ENCODE measurements at regions not wholly inside any gene's neighbourhood (a gene's known extent, or its start where the extent isn't known, plus 50 kb on each side); places are given as distances from the start of the nearest gene placed in this dataset.
"Not testable (repeated sequence)": the region's sequence is repeated elsewhere in the genome, so short reads cannot be mapped to it uniquely, and the experiment has no call there.

DNA sequence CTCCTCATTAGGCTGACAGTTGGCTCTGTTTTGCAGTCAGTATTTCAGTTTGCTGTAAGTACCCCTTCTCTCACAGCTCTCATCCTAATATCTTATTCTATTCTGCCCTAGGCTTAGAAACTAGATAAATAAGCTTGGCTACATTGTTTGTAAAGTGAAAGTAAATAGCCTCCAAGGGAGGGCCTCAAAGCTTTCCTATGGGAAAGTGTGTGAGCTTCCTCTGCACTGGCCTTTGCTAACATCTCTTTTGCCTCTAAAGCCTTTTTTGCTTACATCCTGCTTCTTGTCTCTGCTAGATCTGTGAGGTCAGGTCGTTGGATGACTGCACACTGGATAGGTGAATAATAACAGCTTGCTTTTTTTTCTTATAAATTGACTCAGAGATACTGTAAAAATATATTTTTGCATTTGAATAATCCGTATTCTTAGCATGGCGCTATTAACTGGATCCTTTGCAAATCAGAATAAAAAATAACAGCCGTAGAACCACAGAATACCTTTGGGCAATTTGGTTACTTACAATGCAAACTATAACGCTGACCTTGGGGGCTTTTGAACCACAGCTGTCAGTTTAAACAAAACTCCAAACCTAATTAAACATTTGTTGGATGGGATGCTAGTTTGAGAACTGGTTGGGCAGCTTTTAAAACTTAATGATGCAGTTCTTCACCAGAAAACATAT is 55.1 kb downstream of the TTC6 start:
- DNase-seq (ENCODE audit: low spot score) = no peak

GRCh38 chr14:37652042-37652441 is 56.6 kb downstream of the TTC6 start:
- no peak for DNase-seq (ENCODE audit: low spot score)

DNA sequence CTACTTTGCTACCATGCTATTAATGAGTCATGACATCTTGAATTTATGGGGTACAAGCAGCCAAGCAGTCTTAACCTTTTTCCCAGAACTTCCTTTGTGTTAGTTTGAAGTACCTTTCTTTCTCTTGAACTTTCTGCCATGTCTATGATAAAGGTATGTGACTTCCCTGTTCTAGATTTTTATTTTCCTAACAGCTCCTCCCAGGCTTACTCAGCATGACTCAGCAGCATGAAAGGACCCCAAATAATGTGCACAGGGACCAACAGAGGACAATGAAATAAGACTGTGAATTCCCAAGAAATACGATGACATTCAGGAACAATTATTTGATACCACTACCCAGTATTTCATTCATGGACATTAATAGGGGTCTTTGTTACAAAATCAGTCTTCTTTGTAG is 60.0 kb downstream of the TTC6 start:
- no peak for DNase-seq (ENCODE audit: low spot score)

DNA sequence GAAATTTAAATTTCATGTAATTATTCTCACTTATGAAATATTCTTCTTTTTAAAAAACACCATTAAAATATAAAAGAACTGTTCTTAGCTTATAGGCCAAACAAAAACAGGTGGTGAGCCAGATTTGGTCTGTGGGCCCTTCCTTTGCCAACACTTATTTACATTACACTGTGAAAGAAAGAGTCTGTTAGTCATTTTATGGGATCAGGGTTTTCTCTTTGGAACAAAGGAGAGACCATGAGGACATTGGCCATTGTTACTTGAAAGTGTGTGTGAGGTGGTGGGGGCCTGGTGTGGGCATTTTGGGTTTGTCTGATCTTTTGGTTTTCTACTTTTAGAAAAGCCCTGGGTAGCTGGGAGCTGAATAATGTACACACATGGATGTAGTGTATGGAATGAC is 62.7 kb downstream of the TTC6 start:
- no peak for DNase-seq (ENCODE audit: low spot score)

DNA sequence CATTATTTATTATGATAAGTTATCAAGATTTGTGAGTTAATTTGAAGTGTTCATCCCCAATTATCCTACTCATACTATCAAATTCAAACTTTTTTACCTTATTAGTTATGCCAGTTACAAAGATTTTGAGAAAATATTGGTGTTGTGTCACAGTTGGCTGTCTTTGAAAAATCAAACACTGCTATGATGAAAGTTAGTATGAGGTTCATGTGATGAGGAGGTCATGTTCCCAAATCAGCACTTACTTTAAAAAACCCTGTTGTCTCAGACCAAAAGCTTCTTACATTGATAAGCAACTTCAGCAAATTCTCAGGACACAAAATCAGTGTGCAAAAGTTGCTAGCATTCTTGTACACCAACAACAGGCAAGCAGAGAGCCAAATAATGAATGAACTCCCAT is 68.1 kb downstream of the TTC6 start:
- no peak for DNase-seq (ENCODE audit: low spot score)

DNA sequence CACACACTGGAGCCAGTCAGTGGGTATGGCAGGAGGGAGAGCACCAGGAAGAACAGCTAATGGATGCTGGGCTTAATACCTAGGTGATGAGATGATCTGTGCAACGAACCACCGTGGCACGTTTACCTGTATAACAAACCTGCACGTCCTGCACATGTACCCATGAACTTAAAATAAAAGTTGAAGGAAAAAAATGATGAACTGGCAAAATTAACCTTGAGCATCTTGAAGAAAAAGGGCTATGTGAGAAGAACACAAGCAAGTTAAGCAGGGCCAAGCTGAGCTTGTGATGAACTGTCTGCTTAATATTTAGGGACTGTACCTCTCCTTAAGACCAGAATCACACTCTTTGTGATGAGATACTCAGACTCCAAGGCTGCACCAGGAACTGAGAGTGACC is 70.0 kb downstream of the TTC6 start:
- no peak for DNase-seq (ENCODE audit: low spot score)

DNA sequence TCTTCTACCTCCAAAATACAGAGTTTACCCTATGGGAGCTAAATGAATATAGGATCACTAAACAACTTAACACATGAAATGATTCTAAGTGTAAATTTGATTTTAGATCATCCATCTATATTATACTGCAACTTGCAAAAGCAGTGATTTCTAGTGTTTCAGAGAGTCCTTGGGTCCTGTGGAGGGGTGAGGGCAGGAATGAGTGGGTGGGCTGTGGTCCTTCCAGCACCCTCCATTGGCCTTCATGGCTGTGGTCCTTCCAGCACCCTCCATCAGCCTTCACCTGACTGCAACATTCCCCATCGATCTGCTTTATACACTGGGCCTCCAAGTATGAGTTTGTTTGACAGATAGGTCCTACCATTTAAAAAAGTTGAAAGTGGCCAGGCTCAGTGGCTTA is 70.5 kb downstream of the TTC6 start:
- no peak for DNase-seq (ENCODE audit: low spot score)

DNA sequence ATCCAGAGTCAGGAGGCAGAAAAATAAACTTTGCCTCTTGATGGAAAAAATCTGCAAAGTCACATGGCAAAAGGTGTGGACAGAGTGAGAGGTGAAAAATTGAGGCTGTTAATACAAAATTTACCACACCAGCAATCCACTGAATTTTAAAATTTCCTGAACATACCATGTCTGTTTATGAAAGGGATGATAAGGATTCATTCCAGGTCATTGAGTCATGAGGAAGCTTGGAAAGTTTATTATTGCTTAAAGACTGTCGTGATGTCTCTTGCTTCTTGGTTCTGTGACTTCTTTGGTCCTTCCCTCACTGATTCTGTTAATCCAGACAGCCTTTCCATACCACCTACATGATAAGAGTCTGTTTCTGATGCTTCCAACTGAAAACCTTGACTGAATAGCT is 73.2 kb downstream of the TTC6 start:
- DNase-seq (ENCODE audit: low spot score) = no peak

DNA sequence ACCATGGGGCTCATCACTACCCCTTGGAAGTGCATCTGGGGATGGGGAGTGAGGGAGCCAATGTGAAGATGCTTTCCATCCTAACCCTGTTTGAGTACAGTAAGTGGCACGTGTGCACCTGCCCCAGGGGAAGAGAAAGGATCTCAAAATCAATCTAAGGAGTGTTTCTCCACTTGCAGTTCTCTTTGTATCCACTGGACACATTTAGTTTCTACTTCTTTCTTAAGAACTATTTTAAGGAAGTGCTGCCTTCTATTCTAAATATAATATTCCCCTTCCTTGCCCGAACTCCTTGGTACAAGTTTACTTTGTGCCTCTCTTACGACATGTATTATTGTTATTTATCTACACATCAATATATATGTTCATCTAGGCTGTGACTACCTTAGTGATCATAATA is 73.8 kb downstream of the TTC6 start:
- DNase-seq (ENCODE audit: low spot score) = no peak

DNA sequence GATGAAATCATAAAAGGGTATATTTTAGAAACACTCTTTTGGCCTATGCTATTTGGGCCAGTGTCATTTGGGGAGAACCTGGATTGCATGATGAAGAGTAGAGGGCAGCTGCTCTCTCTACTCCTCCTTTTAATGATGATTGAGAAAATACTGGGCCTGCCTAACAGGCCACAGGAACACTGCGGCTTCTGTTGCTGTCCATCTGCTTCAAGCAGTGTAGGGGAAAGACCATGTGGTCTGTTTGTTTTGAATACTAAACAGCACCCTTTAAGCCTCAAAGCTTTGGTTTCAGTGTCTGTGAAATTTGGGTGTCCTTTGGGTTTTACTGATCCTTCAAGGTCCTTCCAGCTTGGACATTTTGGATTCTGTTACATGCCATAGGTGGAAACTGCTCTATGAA is 78.0 kb downstream of the TTC6 start:
- DNase-seq (ENCODE audit: low spot score) = peak; percentile 5

DNA sequence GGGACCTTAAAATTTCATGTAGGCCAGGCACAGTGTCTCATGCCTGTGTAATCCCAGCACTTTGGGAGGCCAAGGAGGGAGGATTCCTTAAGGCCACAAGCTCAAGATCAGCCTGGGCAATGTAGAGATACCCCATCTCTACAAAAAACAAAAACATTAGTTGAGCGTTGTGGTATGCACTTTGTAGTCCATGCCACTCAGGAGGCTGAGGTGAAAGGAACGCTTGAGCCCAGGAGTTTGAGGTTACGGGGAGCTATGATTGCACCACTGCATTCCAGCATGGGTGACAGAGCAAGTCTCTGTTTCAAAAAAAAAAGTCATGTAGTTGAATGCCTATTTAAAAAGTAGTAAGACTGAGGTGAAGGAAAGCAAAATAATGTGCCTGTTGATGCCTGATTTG is 83.5 kb downstream of the TTC6 start:
- no peak for DNase-seq (ENCODE audit: low spot score)

GRCh38 chr14:37681486-37681885 is 86.1 kb downstream of the TTC6 start:
- DNase-seq (ENCODE audit: low spot score) = no peak

GRCh38 chr14:37692680-37693079 is 97.3 kb downstream of the TTC6 start:
- DNase-seq (ENCODE audit: low spot score) = not testable (repeated sequence)

GRCh38 chr14:37693420-37693819 is 98.0 kb downstream of the TTC6 start:
- DNase-seq (ENCODE audit: low spot score) = not testable (repeated sequence)

- no peak for DNase-seq (ENCODE audit: low spot score)
Measured at GRCh38 chr14:37695866-37696265, 100.4 kb downstream of the TTC6 start.

GRCh38 chr14:37697489-37698121 is 102.2 kb downstream of the TTC6 start:
- DNase-seq (ENCODE audit: low spot score) = no peak

DNA sequence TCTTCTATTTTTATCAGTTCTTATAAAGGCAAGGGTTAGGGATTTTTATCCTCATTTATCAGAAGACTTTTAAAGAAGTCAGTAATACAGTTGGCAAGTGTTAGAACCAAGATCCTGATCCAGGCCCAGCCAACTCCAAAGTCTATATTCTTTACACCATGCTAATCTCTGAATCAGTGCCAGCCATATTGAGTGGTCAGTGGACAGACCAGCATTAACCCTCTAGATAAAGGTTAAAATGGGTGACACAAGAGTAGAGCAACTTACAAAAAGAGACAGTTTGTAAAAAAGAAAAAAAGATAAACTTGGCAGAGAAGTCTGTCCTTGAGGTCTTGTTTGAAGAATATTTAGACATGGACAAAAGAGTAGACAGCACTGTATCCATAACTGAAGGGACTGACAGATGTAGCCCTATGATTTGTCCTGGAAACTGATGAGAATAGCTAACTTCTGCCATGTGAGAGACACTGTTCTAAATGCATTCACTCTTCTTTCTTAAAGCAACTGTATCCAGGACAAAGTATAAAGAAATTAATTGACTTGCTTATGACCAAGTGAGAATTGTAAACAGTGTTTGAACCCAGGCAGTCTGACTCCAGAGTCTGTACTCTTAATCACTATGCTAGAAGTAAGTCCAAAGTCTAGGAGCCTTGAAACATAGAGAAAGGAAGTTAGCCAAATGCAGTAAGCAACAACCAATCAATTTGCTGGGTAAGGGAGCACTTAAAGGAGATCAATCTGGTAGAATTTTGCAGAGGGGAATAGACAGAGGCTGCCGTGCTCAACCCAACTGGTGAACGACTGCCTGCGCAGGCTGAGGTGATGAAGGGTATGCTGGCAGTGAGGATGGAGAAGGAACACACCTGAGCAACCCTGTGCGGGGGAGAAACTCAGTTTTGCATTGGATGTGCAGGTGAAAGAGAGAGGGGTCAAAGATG is 103.7 kb downstream of the TTC6 start:
- DNase-seq (ENCODE audit: low spot score) = no peak

GRCh38 chr14:37707716-37708115 is 112.3 kb downstream of the TTC6 start:
- no peak for DNase-seq (ENCODE audit: low spot score)

GRCh38 chr14:37708481-37708880 is 113.1 kb downstream of the TTC6 start:
- no peak for DNase-seq (ENCODE audit: low spot score)

GRCh38 chr14:37709419-37710195 is 114.2 kb downstream of the TTC6 start:
- peak; percentile 13 for DNase-seq (ENCODE audit: low spot score)

- no peak for DNase-seq (ENCODE audit: low spot score)
Measured at GRCh38 chr14:37711356-37711830, 116.0 kb downstream of the TTC6 start.

All from Ammon's horn (tissue), 1 donor.